AG08395 (cell line): ENCODE measurements at regions not wholly inside any gene's neighbourhood (a gene's known extent, or its start where the extent isn't known, plus 50 kb on each side); places are given as distances from the start of the nearest gene placed in this dataset.
"Not testable (repeated sequence)": the region's sequence is repeated elsewhere in the genome, so short reads cannot be mapped to it uniquely, and the experiment has no call there.

Experiments used
- DNase-seq: peaks from one replicate; pipeline ENCODE4 v3.0.0; 2012; ENCODE audit warnings: mixed read lengths, low spot score

GRCh38 chr16:88320947-88321634 lies 61.7 kb upstream of the ZNF469 start:
- no peak for DNase-seq

GRCh38 chr16:88321635-88322499 lies 60.9 kb upstream of the ZNF469 start:
- no peak for DNase-seq

GRCh38 chr16:88322500-88322970 lies 60.2 kb upstream of the ZNF469 start:
- DNase-seq, result no peak

GRCh38 chr16:88323041-88323440 lies 59.7 kb upstream of the ZNF469 start:
- DNase-seq, result no peak

GRCh38 chr16:88323546-88324330 lies 59.0 kb upstream of the ZNF469 start:
- no peak for DNase-seq

- DNase-seq, result no peak
Measured at GRCh38 chr16:88325087-88325750, 57.5 kb upstream of the ZNF469 start.

GRCh38 chr16:88325976-88326375 lies 56.8 kb upstream of the ZNF469 start:
- no peak for DNase-seq

GRCh38 chr16:88326611-88327485 lies 55.9 kb upstream of the ZNF469 start:
- no peak for DNase-seq

- DNase-seq, result no peak
Measured at GRCh38 chr16:88327561-88328312, 55.0 kb upstream of the ZNF469 start.

GRCh38 chr16:88328313-88328980 lies 54.3 kb upstream of the ZNF469 start:
- DNase-seq, result no peak

- no peak for DNase-seq
Measured at GRCh38 chr16:88329726-88330700, 52.7 kb upstream of the ZNF469 start.

- no peak for DNase-seq
Measured at GRCh38 chr16:88330971-88331890, 51.5 kb upstream of the ZNF469 start.

- DNase-seq, result peak; percentile 97
Measured at GRCh38 chr16:88331989-88332920, 50.5 kb upstream of the ZNF469 start.

- not testable (repeated sequence) for DNase-seq
Measured at GRCh38 chr16:88332921-88333825, 49.6 kb upstream of the ZNF469 start.
